Endodermal cell (in vitro differentiated cells): ENCODE measurements at regions not wholly inside any gene's neighbourhood (a gene's known extent, or its start where the extent isn't known, plus 50 kb on each side); places are given as distances from the start of the nearest gene placed in this dataset.

Source experiments
- DNase-seq: peaks from one replicate; pipeline ENCODE4 v3.0.0-alpha.2; 2017
- H3K27ac ChIP-seq: 2 replicates; pipeline ENCODE4 v1.5.1; 2013; ENCODE audit warnings: mild to moderate bottlenecking, low read depth, low read length, moderate library complexity
- H3K27me3 ChIP-seq: 2 replicates; pipeline ENCODE4 v1.6.1; 2013; ENCODE audit warnings: mild to moderate bottlenecking, low read length, moderate library complexity; ENCODE audit not compliant: insufficient read depth, control insufficient read depth, poor library complexity, severe bottlenecking
- H3K36me3 ChIP-seq: 2 replicates; pipeline ENCODE4 v1.7.0; 2013; ENCODE audit warnings: mild to moderate bottlenecking, low read length, moderate library complexity; ENCODE audit not compliant: control insufficient read depth, insufficient read depth
- H3K4me1 ChIP-seq: one replicate; pipeline ENCODE4 v1.7.0; 2013; ENCODE audit warnings: low read length; ENCODE audit not compliant: control insufficient read depth, insufficient read depth
- H3K4me3 ChIP-seq: 2 replicates; pipeline ENCODE4 v1.5.1; 2013; ENCODE audit warnings: mild to moderate bottlenecking, low read length, moderate library complexity
- H3K9ac ChIP-seq: 2 replicates; pipeline ENCODE4 v1.6.1; 2013; ENCODE audit warnings: mild to moderate bottlenecking, low read length, moderate library complexity; ENCODE audit not compliant: poor library complexity, severe bottlenecking; ENCODE audit errors: extremely low read depth
- H3K9me3 ChIP-seq: 2 replicates; pipeline ENCODE4 v1.6.1; 2013; ENCODE audit warnings: mild to moderate bottlenecking, low read length, moderate library complexity; ENCODE audit not compliant: control insufficient read depth
- H3K27ac Mint-ChIP-seq: 2 replicates; pipeline ENCODE4 v1.8.0; 2020; ENCODE audit warnings: mixed read lengths
- H3K27me3 Mint-ChIP-seq: 2 replicates; pipeline ENCODE4 v1.8.0; 2021; ENCODE audit warnings: mild to moderate bottlenecking, mixed read lengths; ENCODE audit not compliant: insufficient read depth
- H3K36me3 Mint-ChIP-seq: 2 replicates; pipeline ENCODE4 v1.8.0; 2020; ENCODE audit warnings: low read depth, mixed read lengths
- H3K4me1 Mint-ChIP-seq: 2 replicates; pipeline ENCODE4 v1.8.0; 2020; ENCODE audit warnings: mixed read lengths
- H3K4me3 Mint-ChIP-seq: 2 replicates; pipeline ENCODE4 v1.8.0; 2020; ENCODE audit warnings: mild to moderate bottlenecking, moderate library complexity, mixed read lengths
- H3K9me3 Mint-ChIP-seq: 2 replicates; pipeline ENCODE4 v1.8.0; 2020; ENCODE audit warnings: mild to moderate bottlenecking, mixed read lengths
- CTCF ChIP-seq: fragments of 200-600 bp; sonication (generic); conservative IDR thresholded peaks from 2 replicates; pipeline ENCODE4 v1.5.0; 2021; ENCODE audit warnings: antibody characterized with exemption, mild to moderate bottlenecking
- WGBS, 2 experiments: methylation state at CpG; one replicate each; pipeline versions ENCODE4 v1.1.5 to v1.1.7; 2013; ENCODE audit warnings: missing lambda C conversion rate in 2 of 2, mixed read lengths in 1 of 2; ENCODE audit not compliant: insufficient coverage in 1 of 2, insufficient read length in 1 of 2; 5-methylcytosine and 5-hydroxymethylcytosine counted together

GRCh38 chrX:141439651-141440050, 144.9 kb downstream of the SPANXA1 start:
- H3K4me3 Mint-ChIP-seq = no peak overlapping the region
- Histone ChIP-seq H3K9ac (no peak overlapping the region), H3K9me3 (peaks cover 6% of the 10 kb centered on the region), H3K27ac (no peak overlapping the region), H3K4me3 (no peak overlapping the region), H3K36me3 (no peaks in the 10 kb centered on the region), H3K4me1 (no peaks in the 10 kb centered on the region), H3K27me3 (no peaks in the 10 kb centered on the region)
- peaks cover 2% of the 10 kb centered on the region for H3K4me1 Mint-ChIP-seq
- WGBS, 2 experiments = no CpG with 5 or more reads among the region's 1 CpG
- no peaks in the 10 kb centered on the region for H3K27me3 Mint-ChIP-seq
- H3K27ac Mint-ChIP-seq = no peak overlapping the region
- no peak for DNase-seq
- peaks cover 9% of the 10 kb centered on the region for H3K36me3 Mint-ChIP-seq
- H3K9me3 Mint-ChIP-seq = peaks cover 51% of the 10 kb centered on the region
- TF ChIP-seq CTCF = no peak

- no peak for TF ChIP-seq CTCF
- H3K4me1 ChIP-seq = no peaks in the 10 kb centered on the region
- WGBS, 2 experiments = no CpG with 5 or more reads among the region's 1 CpG
- no peak overlapping the region for H3K27ac ChIP-seq
- no peak for DNase-seq
- H3K36me3 ChIP-seq = no peaks in the 10 kb centered on the region
- no peaks in the 10 kb centered on the region for H3K27me3 ChIP-seq
- Mint-ChIP-seq H3K27ac (no peak overlapping the region), H3K9me3 (peaks cover 47% of the 10 kb centered on the region), H3K4me1 (no peaks in the 10 kb centered on the region), H3K36me3 (no peaks in the 10 kb centered on the region), H3K4me3 (no peak overlapping the region), H3K27me3 (no peaks in the 10 kb centered on the region)
- no peaks in the 10 kb centered on the region for H3K9me3 ChIP-seq
- no peak overlapping the region for H3K9ac ChIP-seq
- no peak overlapping the region for H3K4me3 ChIP-seq
These were observed 168.6 kb downstream of the SPANXA1 start for GRCh38 chrX:141415889-141416288.

- peaks cover 27% of the 10 kb centered on the region for H3K9me3 Mint-ChIP-seq
- WGBS, 2 experiments = 80 to 86% methylated on average over 1 of the region's 2 CpGs
- Histone ChIP-seq H3K4me1 (no peaks in the 10 kb centered on the region), H3K9ac (no peak overlapping the region), H3K9me3 (no peaks in the 10 kb centered on the region), H3K27ac (no peak overlapping the region), H3K27me3 (no peaks in the 10 kb centered on the region), H3K36me3 (no peaks in the 10 kb centered on the region), H3K4me3 (no peak overlapping the region)
- no peak overlapping the region for H3K4me3 Mint-ChIP-seq
- H3K27me3 Mint-ChIP-seq = no peaks in the 10 kb centered on the region
- peaks cover 4% of the 10 kb centered on the region for H3K4me1 Mint-ChIP-seq
- DNase-seq = no peak
- TF ChIP-seq CTCF = no peak
- H3K36me3 Mint-ChIP-seq = no peaks in the 10 kb centered on the region
- no peak overlapping the region for H3K27ac Mint-ChIP-seq
These were observed 163.7 kb upstream of the SPANXC start for GRCh38 chrX:141405853-141406492.
